A673 (cell line): ENCODE measurements at regions not wholly inside any gene's neighbourhood (a gene's known extent, or its start where the extent isn't known, plus 50 kb on each side); places are given as distances from the start of the nearest gene placed in this dataset.

Source experiments
- BruUV-seq: library from RNA; stranded (reverse); fragments of 400-500 nt; replicated peaks from 2 replicates; lab custom pipeline; 2021; lab: Mats Ljungman, UMichigan
- CTCF ChIA-PET: fragments of 300-600 bp; sonication (Branson Sonifier 250); formaldehyde crosslinking; loops from one replicate; lab custom pipeline; 2022; ENCODE audit warnings: antibody characterized with exemption; lab: Charles Lee
- POLR2A ChIA-PET: fragments of 300-600 bp; sonication (Branson Sonifier 250); formaldehyde crosslinking; loops from one replicate; lab custom pipeline; 2022; ENCODE audit warnings: antibody characterized with exemption; ENCODE audit not compliant: low non-redundant PET; lab: Charles Lee
- DNase-seq: peaks from one replicate; pipeline ENCODE4 v3.0.0-alpha.2; 2015; ENCODE audit warnings: low spot score
- H3K27ac ChIP-seq: fragments of 200-600 bp; sonication (generic); 2 replicates; pipeline ENCODE4 v1.5.1; 2016; ENCODE audit warnings: mixed run types, low read depth, mild to moderate bottlenecking, mixed read lengths, antibody characterized with exemption, low read length; ENCODE audit not compliant: poor library complexity, severe bottlenecking
- H3K27me3 ChIP-seq: fragments of 200-600 bp; sonication (generic); replicated peaks from 2 replicates; pipeline ENCODE4 v1.6.1; 2017; ENCODE audit warnings: mixed run types, low read depth, mild to moderate bottlenecking, mixed read lengths, antibody characterized with exemption, low read length; ENCODE audit not compliant: insufficient read depth, poor library complexity
- H3K36me3 ChIP-seq: fragments of 200-600 bp; sonication (generic); 2 replicates; pipeline ENCODE4 v1.6.1; 2016; ENCODE audit warnings: mixed run types, mild to moderate bottlenecking, mixed read lengths, antibody characterized with exemption, low read length; ENCODE audit not compliant: insufficient read depth, poor library complexity, severe bottlenecking
- H3K4me1 ChIP-seq: fragments of 200-600 bp; sonication (generic); 2 replicates; pipeline ENCODE4 v1.6.1; 2017; ENCODE audit warnings: mixed run types, mild to moderate bottlenecking, mixed read lengths, antibody characterized with exemption, low read length; ENCODE audit not compliant: insufficient read depth, poor library complexity, severe bottlenecking
- H3K4me3 ChIP-seq: fragments of 200-600 bp; sonication (generic); 2 replicates; pipeline ENCODE4 v1.5.1; 2016; ENCODE audit warnings: low read depth, mixed run types, mild to moderate bottlenecking, mixed read lengths, low read length; ENCODE audit not compliant: poor library complexity, severe bottlenecking
- H3K9me3 ChIP-seq: fragments of 200-600 bp; sonication (generic); 2 replicates; pipeline ENCODE4 v1.6.1; 2016; ENCODE audit warnings: mixed run types, low read depth, mild to moderate bottlenecking, mixed read lengths, antibody characterized with exemption, low read length; ENCODE audit not compliant: poor library complexity, severe bottlenecking
- CTCF ChIP-seq: fragments of 300-800, 200-600 bp; sonication (generic); conservative IDR thresholded peaks from 2 replicates; pipeline ENCODE4 v1.5.1; 2017; ENCODE audit warnings: low read depth, mild to moderate bottlenecking, antibody characterized with exemption, low read length, moderate library complexity, mixed read lengths
- EZH2 ChIP-seq: fragments of 200-600 bp; sonication (generic); IDR thresholded peaks from 2 replicates; pipeline ENCODE4 v1.6.1; 2017; ENCODE audit warnings: borderline replicate concordance, low read depth, mild to moderate bottlenecking, mixed read lengths, antibody characterized with exemption, low read length; ENCODE audit not compliant: poor library complexity, severe bottlenecking
- intact Hi-C: fragments of 100-400 bp; cut with micrococcal nuclease; formaldehyde crosslinking; loops from one replicate; pipeline ENCODE4 v1.10.0; 2022; ENCODE audit not compliant: unreplicated experiment

DNA sequence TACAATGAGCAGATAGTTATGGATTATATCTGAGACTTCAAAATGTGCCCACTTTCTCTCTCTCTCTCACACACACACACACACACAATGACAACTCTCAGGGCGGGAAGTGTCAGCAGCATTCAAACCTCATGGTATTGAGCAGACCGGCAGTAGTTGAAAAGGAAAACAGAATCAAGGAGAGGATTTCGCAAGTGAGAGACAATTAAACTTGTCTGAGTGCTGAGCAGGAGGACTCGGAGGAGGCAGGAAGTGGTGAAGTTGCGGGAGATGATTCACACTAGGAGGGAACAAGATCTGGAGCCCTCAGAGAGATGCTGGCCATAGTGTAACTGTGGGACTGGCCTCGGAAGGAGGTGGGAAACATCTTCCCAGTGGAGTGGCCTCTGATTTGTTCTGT lies 353.1 kb downstream of the EFNB2 start:
- Histone ChIP-seq H3K27me3 (no peaks in the 10 kb centered on the region), H3K4me3 (no peak overlapping the region), H3K9me3 (no peaks in the 10 kb centered on the region), H3K36me3 (no peaks in the 10 kb centered on the region), H3K4me1 (no peaks in the 10 kb centered on the region), H3K27ac (no peak overlapping the region)
- BruUV-seq: no TSS peak
- ChIA-PET POLR2A (no interaction called here), CTCF (no interaction called here)
- DNase-seq: peak; percentile 48
- intact Hi-C loops: no loop called here
- TF ChIP-seq CTCF (no peak), EZH2 (no peak)

GRCh38 chr13:106178816-106179215 lies 356.6 kb downstream of the EFNB2 start:
- no TSS peak for BruUV-seq
- no peaks in the 10 kb centered on the region for H3K36me3 ChIP-seq
- no peak for TF ChIP-seq EZH2
- no peak for TF ChIP-seq CTCF
- ChIA-PET POLR2A (no interaction called here), CTCF (no interaction called here)
- DNase-seq: no peak
- H3K27ac ChIP-seq: no peak overlapping the region
- no peaks in the 10 kb centered on the region for H3K4me1 ChIP-seq
- H3K9me3 ChIP-seq: no peaks in the 10 kb centered on the region
- H3K4me3 ChIP-seq: no peak overlapping the region
- no peaks in the 10 kb centered on the region for H3K27me3 ChIP-seq
- intact Hi-C loops: no loop called here

- no peak for DNase-seq
- ChIA-PET POLR2A (no interaction called here), CTCF (no interaction called here)
- no peak for TF ChIP-seq EZH2
- TF ChIP-seq CTCF: no peak
- Histone ChIP-seq H3K9me3 (no peaks in the 10 kb centered on the region), H3K27me3 (no peaks in the 10 kb centered on the region), H3K4me3 (no peak overlapping the region), H3K4me1 (no peaks in the 10 kb centered on the region), H3K27ac (no peak overlapping the region), H3K36me3 (no peaks in the 10 kb centered on the region)
- intact Hi-C loops: no loop called here
- no TSS peak for BruUV-seq
These were observed 358.3 kb downstream of the EFNB2 start for GRCh38 chr13:106177146-106177545.
